Uterus (tissue), 2 donors: ENCODE measurements at regions not wholly inside any gene's neighbourhood (a gene's known extent, or its start where the extent isn't known, plus 50 kb on each side); places are given as distances from the start of the nearest gene placed in this dataset.

Experiments
- CTCF ChIP-seq, 4 experiments: fragments of 200-600 bp in 2 of 4; fragments of 450-650 bp in 2 of 4; sonication (generic) in 2 of 4; IDR thresholded peaks; one replicate each; pipeline ENCODE4 v1.5.1; 2016 to 2019; ENCODE audit warnings: antibody characterized with exemption in 4 of 4, mild to moderate bottlenecking in 2 of 4, moderate library complexity in 1 of 4
- POLR2A ChIP-seq, 2 donors: fragments of 450-650 bp; IDR thresholded peaks; one replicate each; pipeline ENCODE4 v1.6.1; 2016; ENCODE audit warnings: antibody characterized with exemption in 2 of 2, mild to moderate bottlenecking in 1 of 2, moderate library complexity in 1 of 2

DNA sequence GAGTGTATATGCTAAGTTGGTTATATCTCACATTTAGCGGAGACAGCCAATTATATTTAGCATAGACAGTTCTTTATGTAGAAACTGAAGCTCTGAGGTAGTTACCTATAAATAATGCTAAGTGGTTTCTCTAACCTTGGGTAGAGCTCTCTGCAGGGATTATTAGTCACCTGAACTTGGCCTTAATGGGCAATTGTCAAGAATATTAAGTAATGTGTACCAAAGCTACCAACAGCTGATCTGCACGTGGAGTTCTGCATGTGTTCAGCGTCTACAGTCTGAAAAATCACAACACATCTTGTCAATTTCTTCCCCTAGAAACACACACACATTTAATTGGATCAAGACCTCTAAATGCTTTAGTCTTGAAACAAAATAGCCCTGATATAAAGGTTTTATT lies 740.6 kb upstream of the FAM241A start:
- TF ChIP-seq CTCF (IDR thresholded peaks at IDR 0.05) (no peak), POLR2A (IDR thresholded peaks at IDR 0.05) (no peak)
